ENCODE measurements at regions not wholly inside any gene's neighbourhood (a gene's known extent, or its start where the extent isn't known, plus 50 kb on each side); places are given as distances from the start of the nearest gene placed in this dataset.

- TF ChIP-seq, protein P1, sequence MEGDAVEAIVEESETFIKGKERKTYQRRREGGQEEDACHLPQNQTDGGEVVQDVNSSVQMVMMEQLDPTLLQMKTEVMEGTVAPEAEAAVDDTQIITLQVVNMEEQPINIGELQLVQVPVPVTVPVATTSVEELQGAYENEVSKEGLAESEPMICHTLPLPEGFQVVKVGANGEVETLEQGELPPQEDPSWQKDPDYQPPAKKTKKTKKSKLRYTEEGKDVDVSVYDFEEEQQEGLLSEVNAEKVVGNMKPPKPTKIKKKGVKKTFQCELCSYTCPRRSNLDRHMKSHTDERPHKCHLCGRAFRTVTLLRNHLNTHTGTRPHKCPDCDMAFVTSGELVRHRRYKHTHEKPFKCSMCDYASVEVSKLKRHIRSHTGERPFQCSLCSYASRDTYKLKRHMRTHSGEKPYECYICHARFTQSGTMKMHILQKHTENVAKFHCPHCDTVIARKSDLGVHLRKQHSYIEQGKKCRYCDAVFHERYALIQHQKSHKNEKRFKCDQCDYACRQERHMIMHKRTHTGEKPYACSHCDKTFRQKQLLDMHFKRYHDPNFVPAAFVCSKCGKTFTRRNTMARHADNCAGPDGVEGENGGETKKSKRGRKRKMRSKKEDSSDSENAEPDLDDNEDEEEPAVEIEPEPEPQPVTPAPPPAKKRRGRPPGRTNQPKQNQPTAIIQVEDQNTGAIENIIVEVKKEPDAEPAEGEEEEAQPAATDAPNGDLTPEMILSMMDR (conservative IDR thresholded peaks at IDR 0.05; ENCODE audit: control insufficient read depth, insufficient read depth, low read depth, low read length) = no peak
- H3K4me3 ChIP-seq (ENCODE audit: control insufficient read depth, low read depth, low read length) = no peak overlapping the region
- no peak for DNase-seq (ENCODE audit: low read depth)
Observed at GRCh38 chr4:72216539-72217277, 184.9 kb downstream of the NPFFR2 start.

- no peak overlapping the region for H3K4me3 ChIP-seq (ENCODE audit: control insufficient read depth, low read depth, low read length)
- DNase-seq (ENCODE audit: low read depth) = no peak
- TF ChIP-seq, protein P1 (conservative IDR thresholded peaks at IDR 0.05; ENCODE audit: control insufficient read depth, insufficient read depth, low read depth, low read length) = no peak
Observed at GRCh38 chr4:72218953-72219352, 187.2 kb downstream of the NPFFR2 start.
